ENCODE measurements at regions not wholly inside any gene's neighbourhood (a gene's known extent, or its start where the extent isn't known, plus 50 kb on each side); places are given as distances from the start of the nearest gene placed in this dataset.

DNA sequence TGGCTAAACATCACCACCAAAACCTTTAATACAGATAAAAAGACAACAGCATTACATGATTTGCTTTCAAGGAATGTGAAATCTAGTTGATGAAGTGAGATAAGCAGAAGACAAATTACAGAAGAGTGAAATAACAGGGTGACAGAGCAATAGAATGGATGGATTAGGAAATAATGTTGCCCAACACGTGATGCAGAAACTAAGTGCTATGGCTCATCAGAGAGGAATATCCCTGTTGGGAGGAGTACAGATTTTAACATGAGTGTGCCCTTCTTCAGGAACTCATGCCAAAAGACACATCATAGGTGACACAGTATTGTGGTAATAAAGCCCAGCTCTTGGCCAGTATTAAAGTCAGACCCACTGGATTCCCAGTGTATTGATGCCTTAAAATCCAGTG, 176.6 kb upstream of the RAG2 start:
- Histone ChIP-seq H3K27me3 (ENCODE audit: insufficient read depth, poor library complexity, severe bottlenecking) (no peaks in the 10 kb centered on the region), H3K4me3 (replicated peaks; ENCODE audit: insufficient read depth, low read length) (no peak overlapping the region), H3K27ac (replicated peaks) (no peak overlapping the region)
- TF ChIP-seq SPI1 (IDR thresholded peaks at IDR 0.05; ENCODE audit: borderline replicate concordance, low read depth) (no peak), GABPA (IDR thresholded peaks at IDR 0.05; ENCODE audit: low read depth) (no peak), POLR2AphosphoS5 (IDR thresholded peaks at IDR 0.05; ENCODE audit: low read depth) (no peak)
- TF ChIP-seq, protein P1, sequence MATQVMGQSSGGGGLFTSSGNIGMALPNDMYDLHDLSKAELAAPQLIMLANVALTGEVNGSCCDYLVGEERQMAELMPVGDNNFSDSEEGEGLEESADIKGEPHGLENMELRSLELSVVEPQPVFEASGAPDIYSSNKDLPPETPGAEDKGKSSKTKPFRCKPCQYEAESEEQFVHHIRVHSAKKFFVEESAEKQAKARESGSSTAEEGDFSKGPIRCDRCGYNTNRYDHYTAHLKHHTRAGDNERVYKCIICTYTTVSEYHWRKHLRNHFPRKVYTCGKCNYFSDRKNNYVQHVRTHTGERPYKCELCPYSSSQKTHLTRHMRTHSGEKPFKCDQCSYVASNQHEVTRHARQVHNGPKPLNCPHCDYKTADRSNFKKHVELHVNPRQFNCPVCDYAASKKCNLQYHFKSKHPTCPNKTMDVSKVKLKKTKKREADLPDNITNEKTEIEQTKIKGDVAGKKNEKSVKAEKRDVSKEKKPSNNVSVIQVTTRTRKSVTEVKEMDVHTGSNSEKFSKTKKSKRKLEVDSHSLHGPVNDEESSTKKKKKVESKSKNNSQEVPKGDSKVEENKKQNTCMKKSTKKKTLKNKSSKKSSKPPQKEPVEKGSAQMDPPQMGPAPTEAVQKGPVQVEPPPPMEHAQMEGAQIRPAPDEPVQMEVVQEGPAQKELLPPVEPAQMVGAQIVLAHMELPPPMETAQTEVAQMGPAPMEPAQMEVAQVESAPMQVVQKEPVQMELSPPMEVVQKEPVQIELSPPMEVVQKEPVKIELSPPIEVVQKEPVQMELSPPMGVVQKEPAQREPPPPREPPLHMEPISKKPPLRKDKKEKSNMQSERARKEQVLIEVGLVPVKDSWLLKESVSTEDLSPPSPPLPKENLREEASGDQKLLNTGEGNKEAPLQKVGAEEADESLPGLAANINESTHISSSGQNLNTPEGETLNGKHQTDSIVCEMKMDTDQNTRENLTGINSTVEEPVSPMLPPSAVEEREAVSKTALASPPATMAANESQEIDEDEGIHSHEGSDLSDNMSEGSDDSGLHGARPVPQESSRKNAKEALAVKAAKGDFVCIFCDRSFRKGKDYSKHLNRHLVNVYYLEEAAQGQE (IDR thresholded peaks at IDR 0.05; ENCODE audit: insufficient replicate concordance, low read depth): no peak
- TF ChIP-seq, protein P2, sequence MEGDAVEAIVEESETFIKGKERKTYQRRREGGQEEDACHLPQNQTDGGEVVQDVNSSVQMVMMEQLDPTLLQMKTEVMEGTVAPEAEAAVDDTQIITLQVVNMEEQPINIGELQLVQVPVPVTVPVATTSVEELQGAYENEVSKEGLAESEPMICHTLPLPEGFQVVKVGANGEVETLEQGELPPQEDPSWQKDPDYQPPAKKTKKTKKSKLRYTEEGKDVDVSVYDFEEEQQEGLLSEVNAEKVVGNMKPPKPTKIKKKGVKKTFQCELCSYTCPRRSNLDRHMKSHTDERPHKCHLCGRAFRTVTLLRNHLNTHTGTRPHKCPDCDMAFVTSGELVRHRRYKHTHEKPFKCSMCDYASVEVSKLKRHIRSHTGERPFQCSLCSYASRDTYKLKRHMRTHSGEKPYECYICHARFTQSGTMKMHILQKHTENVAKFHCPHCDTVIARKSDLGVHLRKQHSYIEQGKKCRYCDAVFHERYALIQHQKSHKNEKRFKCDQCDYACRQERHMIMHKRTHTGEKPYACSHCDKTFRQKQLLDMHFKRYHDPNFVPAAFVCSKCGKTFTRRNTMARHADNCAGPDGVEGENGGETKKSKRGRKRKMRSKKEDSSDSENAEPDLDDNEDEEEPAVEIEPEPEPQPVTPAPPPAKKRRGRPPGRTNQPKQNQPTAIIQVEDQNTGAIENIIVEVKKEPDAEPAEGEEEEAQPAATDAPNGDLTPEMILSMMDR (IDR thresholded peaks at IDR 0.05; ENCODE audit: insufficient read depth, low read length): no peak
- no peak for DNase-seq (ENCODE audit: low read depth in 1 of 2, low spot score in 1 of 2)

DNA sequence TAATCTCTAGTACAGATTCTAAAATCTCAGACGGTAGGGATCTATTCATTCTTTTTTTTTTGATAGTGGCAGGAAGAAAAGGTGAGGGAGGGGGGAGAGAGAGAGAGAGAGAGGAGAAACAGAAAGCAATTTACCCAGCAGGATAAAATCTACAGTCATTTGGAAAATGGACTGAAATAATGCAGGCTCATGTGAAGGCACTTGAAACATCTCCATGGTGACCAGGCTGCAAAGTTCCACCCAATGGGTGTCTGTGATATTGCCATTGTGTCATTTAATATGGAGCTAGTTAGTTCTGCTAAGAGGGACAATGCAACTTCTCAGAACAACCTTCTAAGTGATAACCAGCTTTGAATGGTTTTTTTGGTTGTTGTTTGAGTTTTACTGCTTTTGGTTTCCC, 165.2 kb upstream of the RAG2 start:
- Histone ChIP-seq H3K27ac (replicated peaks) (no peak overlapping the region), H3K4me3 (replicated peaks; ENCODE audit: insufficient read depth, low read length) (no peak overlapping the region), H3K27me3 (ENCODE audit: insufficient read depth, poor library complexity, severe bottlenecking) (no peaks in the 10 kb centered on the region)
- DNase-seq (ENCODE audit: low read depth in 1 of 2, low spot score in 1 of 2): no peak
- TF ChIP-seq POLR2AphosphoS5 (IDR thresholded peaks at IDR 0.05; ENCODE audit: low read depth): no peak
- TF ChIP-seq, protein P2 (IDR thresholded peaks at IDR 0.05; ENCODE audit: insufficient read depth, low read length): no peak
- TF ChIP-seq, protein P1 (IDR thresholded peaks at IDR 0.05; ENCODE audit: insufficient replicate concordance, low read depth): no peak
- TF ChIP-seq SPI1 (IDR thresholded peaks at IDR 0.05; ENCODE audit: borderline replicate concordance, low read depth): no peak
- TF ChIP-seq GABPA (IDR thresholded peaks at IDR 0.05; ENCODE audit: low read depth): no peak

DNA sequence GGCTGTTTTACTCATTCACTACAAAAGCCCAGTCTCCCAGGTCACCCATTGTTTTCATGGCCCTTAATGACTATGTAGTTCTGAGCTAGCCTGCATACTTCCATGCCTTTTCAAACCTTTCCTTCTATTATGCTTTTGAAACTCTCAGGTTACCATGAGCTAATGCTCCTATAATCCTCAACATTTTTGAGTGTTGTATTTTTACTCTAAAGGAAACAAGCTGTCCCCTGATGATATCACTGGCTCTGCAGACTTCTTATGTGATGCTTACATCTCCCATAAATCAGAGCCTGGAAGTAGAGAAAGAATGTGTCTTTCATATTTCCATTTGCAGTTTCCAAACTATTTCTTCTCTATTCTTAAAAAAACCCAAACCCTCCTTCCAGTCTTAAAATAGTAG, 159.0 kb upstream of the RAG2 start:
- TF ChIP-seq, protein P2 (IDR thresholded peaks at IDR 0.05; ENCODE audit: insufficient read depth, low read length): no peak
- TF ChIP-seq, protein P1 (IDR thresholded peaks at IDR 0.05; ENCODE audit: insufficient replicate concordance, low read depth): no peak
- no peak for TF ChIP-seq SPI1 (IDR thresholded peaks at IDR 0.05; ENCODE audit: borderline replicate concordance, low read depth)
- no peak for TF ChIP-seq POLR2AphosphoS5 (IDR thresholded peaks at IDR 0.05; ENCODE audit: low read depth)
- no peak for TF ChIP-seq GABPA (IDR thresholded peaks at IDR 0.05; ENCODE audit: low read depth)
- H3K27me3 ChIP-seq (ENCODE audit: insufficient read depth, poor library complexity, severe bottlenecking): no peaks in the 10 kb centered on the region
- H3K4me3 ChIP-seq (replicated peaks; ENCODE audit: insufficient read depth, low read length): no peak overlapping the region
- no peak for DNase-seq (ENCODE audit: low read depth in 1 of 2, low spot score in 1 of 2)
- H3K27ac ChIP-seq (replicated peaks): no peak overlapping the region

All from HL-60 (cell line).